HepG2 (cell line): ENCODE measurements at regions not wholly inside any gene's neighbourhood (a gene's known extent, or its start where the extent isn't known, plus 50 kb on each side); places are given as distances from the start of the nearest gene placed in this dataset.

Experiments used
- ATAC-seq: fragments of 200-7000 bp; cut with Tn5 transposase; 3 replicates; pipeline ENCODE4 v1.9.1; 2020; ENCODE audit warnings: mild to moderate bottlenecking, moderate library complexity
- BruUV-seq: library from RNA; stranded (reverse); fragments of 400-500 nt; replicated peaks from 2 replicates; lab custom pipeline; 2021; lab: Mats Ljungman, UMichigan
- CTCF ChIA-PET: fragments of 300-600 bp; formaldehyde crosslinking; extraction: SDS; loops from one replicate; lab custom pipeline; 2021; ENCODE audit warnings: low total read pairs, inconsistent platforms, low intra/inter-chr PET ratio; lab: Yijun Ruan, JAX
- POLR2A ChIA-PET: fragments of 350-600 bp; sonication (Branson Sonifier 250); formaldehyde crosslinking; loops from one replicate; lab custom pipeline; 2020; ENCODE audit warnings: antibody characterized with exemption, inconsistent platforms; lab: Yijun Ruan, JAX
- DNase-seq: peaks from one replicate; pipeline ENCODE4 v3.0.0-alpha.2; 2015; ENCODE audit warnings: low spot score
- FAIRE-seq: peaks from 3 replicates; lab custom pipeline; 2011; peaks lifted over from hg19 to GRCh38; lab: Jason Lieb, UNC
- H2AFZ ChIP-seq: one replicate; pipeline ENCODE4 v1.6.1; 2011; ENCODE audit warnings: low read length, inconsistent platforms
- H3K27ac ChIP-seq: fragments of 300-600 bp; 3 replicates; pipeline ENCODE4 v1.8.0; 2011; ENCODE audit warnings: mixed run types, mild to moderate bottlenecking, mixed read lengths, low read length, inconsistent platforms; ENCODE audit not compliant: insufficient read depth; ENCODE audit errors: extremely low read length
- H3K27me3 ChIP-seq, 2 experiments: fragments of 200-600 bp in 1 of 2; 2 replicates in 1 of 2; 3 replicates in 1 of 2; pipeline versions ENCODE4 v1.6.0 to v1.8.0; 2011; ENCODE audit warnings: low read length in 2 of 2, mild to moderate bottlenecking in 2 of 2, moderate library complexity in 2 of 2, inconsistent platforms in 1 of 2; ENCODE audit not compliant: insufficient read depth in 2 of 2, control insufficient read depth in 1 of 2
- H3K36me3 ChIP-seq, 2 experiments: fragments of 200-600 bp in 1 of 2; replicated peaks in 1 of 2; 2 replicates in 1 of 2; 3 replicates in 1 of 2; pipeline versions ENCODE4 v1.5.1 to v1.8.0; 2011; ENCODE audit warnings: low read length in 2 of 2, inconsistent platforms in 1 of 2; ENCODE audit not compliant: insufficient read depth in 2 of 2, control insufficient read depth in 1 of 2
- H3K4me1 ChIP-seq: 2 replicates; pipeline ENCODE4 v1.5.1; 2012; ENCODE audit warnings: low read length, inconsistent platforms; ENCODE audit not compliant: insufficient read depth
- H3K4me2 ChIP-seq: 2 replicates; pipeline ENCODE4 v1.6.0; 2011; ENCODE audit warnings: low read depth, low read length, inconsistent platforms
- H3K4me3 ChIP-seq, 3 experiments: fragments of 200-600 bp in 1 of 3; sonication (generic), shearing (Covaris generic) in 1 of 3; replicated peaks in 1 of 3; 2 replicates each; pipeline ENCODE4 v1.5.1; 2011 to 2016; ENCODE audit warnings: low read length in 3 of 3, inconsistent platforms in 2 of 3, low read depth in 2 of 3, mild to moderate bottlenecking in 2 of 3, control low read depth in 1 of 3, mixed read lengths in 1 of 3; ENCODE audit not compliant: insufficient read depth in 1 of 3
- H3K79me2 ChIP-seq: one replicate; pipeline ENCODE4 v1.6.1; 2011; ENCODE audit warnings: low read length, inconsistent platforms; ENCODE audit not compliant: insufficient read depth
- H3K9ac ChIP-seq: 2 replicates; pipeline ENCODE4 v1.6.0; 2011; ENCODE audit warnings: mild to moderate bottlenecking, low read depth, low read length, inconsistent platforms; ENCODE audit not compliant: insufficient read depth
- H3K9me3 ChIP-seq: 2 replicates; pipeline ENCODE4 v1.5.1; 2012; ENCODE audit warnings: mild to moderate bottlenecking, low read length
- H4K20me1 ChIP-seq: 2 replicates; pipeline ENCODE4 v1.6.0; 2011; ENCODE audit warnings: inconsistent platforms, mild to moderate bottlenecking, low read length, moderate library complexity; ENCODE audit not compliant: insufficient read depth
- HDAC1 ChIP-seq: sonication (generic); formaldehyde crosslinking; IDR thresholded peaks from 2 replicates; pipeline ENCODE4 v1.5.1; 2020; ENCODE audit warnings: mild to moderate bottlenecking, missing genetic modification reagents
- IKZF1 ChIP-seq: fragments of 450-650 bp; IDR thresholded peaks from 2 replicates; pipeline ENCODE4 v1.7.1; 2016
- NR2F6 ChIP-seq, 2 experiments: IDR thresholded peaks; 2 replicates each; pipeline ENCODE4 v1.6.1; 2016; ENCODE audit warnings: antibody characterized with exemption in 1 of 2, mild to moderate bottlenecking in 1 of 2
- PRDM4 ChIP-seq: sonication (generic); formaldehyde crosslinking; IDR thresholded peaks from 2 replicates; pipeline ENCODE4 v1.9.0; 2021; ENCODE audit warnings: missing genetic modification reagents, borderline replicate concordance
- REST ChIP-seq, 2 experiments: IDR thresholded peaks; 2 replicates each; pipeline ENCODE4 v1.6.1; 2011 to 2012; ENCODE audit warnings: low read length in 2 of 2, borderline replicate concordance in 1 of 2, low read depth in 1 of 2, mild to moderate bottlenecking in 1 of 2, moderate library complexity in 1 of 2
- RORA ChIP-seq: sonication (generic); formaldehyde crosslinking; IDR thresholded peaks from 2 replicates; pipeline ENCODE4 v1.5.0; 2020; ENCODE audit warnings: mild to moderate bottlenecking, missing genetic modification reagents, moderate library complexity
- SATB2 ChIP-seq: sonication (generic); formaldehyde crosslinking; IDR thresholded peaks from 2 replicates; pipeline ENCODE4 v1.5.0; 2020; ENCODE audit warnings: missing genetic modification reagents
- SRSF1 ChIP-seq: fragments of 200-400 bp; formaldehyde crosslinking; optimal IDR thresholded peaks from 2 replicates; pipeline ENCODE3; 2017; ENCODE audit warnings: mild to moderate bottlenecking, low read depth, low read length, moderate library complexity
- XBP1 ChIP-seq: sonication (generic); formaldehyde crosslinking; IDR thresholded peaks from 2 replicates; pipeline ENCODE4 v1.5.0; 2020; ENCODE audit warnings: missing genetic modification reagents
- ZFY ChIP-seq: sonication (generic); formaldehyde crosslinking; IDR thresholded peaks from 2 replicates; pipeline ENCODE4 v1.4.0; 2020; ENCODE audit warnings: missing genetic modification reagents
- ZNF124 ChIP-seq: sonication (generic); formaldehyde crosslinking; IDR thresholded peaks from 2 replicates; pipeline ENCODE4 v1.4.0; 2020; ENCODE audit warnings: missing genetic modification reagents
- ZNF34 ChIP-seq: sonication (generic); formaldehyde crosslinking; IDR thresholded peaks from 2 replicates; pipeline ENCODE4 v1.4.0; 2020; ENCODE audit warnings: mild to moderate bottlenecking, missing genetic modification reagents, borderline replicate concordance
- ZNF510 ChIP-seq: sonication (generic); formaldehyde crosslinking; IDR thresholded peaks from 2 replicates; pipeline ENCODE4 v1.4.0; 2020; ENCODE audit warnings: low read depth, mild to moderate bottlenecking, missing genetic modification reagents
- ZZZ3 ChIP-seq: sonication (generic); formaldehyde crosslinking; IDR thresholded peaks from 2 replicates; pipeline ENCODE4 v1.4.0; 2020; ENCODE audit warnings: missing genetic modification reagents, mild to moderate bottlenecking, borderline replicate concordance
- WGBS: methylation state at CpG from one replicate; pipeline ENCODE4 v1.1.6; 2017; ENCODE audit warnings: low lambda C conversion rate; 5-methylcytosine and 5-hydroxymethylcytosine counted together
- in situ Hi-C: cut with HindIII; loops from 2 replicates; pipeline ENCODE4 v1.10.0; 2017; ENCODE audit warnings: low pct_unique_long_range_greater_than_20kb; ENCODE audit not compliant: extremely low pct_ligation_motif_present
- intact Hi-C: fragments of 100-400 bp; cut with micrococcal nuclease; formaldehyde crosslinking; loops from one replicate; pipeline ENCODE4 v1.10.0; 2022; ENCODE audit not compliant: unreplicated experiment

GRCh38 chr6:12525276-12525675, 191.3 kb upstream of the PHACTR1 start:
- Histone ChIP-seq H4K20me1 (no peaks in the 10 kb centered on the region), H3K4me2 (no peak overlapping the region), H3K27me3 (no peaks in the 10 kb centered on the region; a peak in 1 of 5 replicates), H3K9ac (no peak overlapping the region), H3K36me3 (no peaks in the 10 kb centered on the region), H3K4me1 (no peaks in the 10 kb centered on the region), H2AFZ (no peak overlapping the region), H3K9me3 (no peaks in the 10 kb centered on the region), H3K27ac (no peak overlapping the region), H3K79me2 (no peaks in the 10 kb centered on the region), H3K4me3 (no peak overlapping the region)
- in situ Hi-C loops = no loop called here
- DNase-seq = no peak
- WGBS = 63% methylated on average over 3 of the region's 3 CpGs
- POLR2A ChIA-PET = no interaction called here
- no peak for ATAC-seq
- intact Hi-C loops = no loop called here
- CTCF ChIA-PET = no interaction called here
- no TSS peak for BruUV-seq
- no peak for FAIRE-seq
- TF ChIP-seq ZNF124 (CRISPR knock-in tag) (no peak), ZNF34 (CRISPR knock-in tag) (no peak), REST (IDR thresholded peaks at IDR 0.05; ENCODE audit: borderline replicate concordance in 1 of 2, low read depth in 1 of 2, low read length in 2 of 2) (no peak), ZNF510 (CRISPR knock-in tag) (no peak), SRSF1 (no peak), HDAC1 (CRISPR knock-in tag) (no peak), RORA (CRISPR knock-in tag) (no peak), IKZF1 (no peak), ZZZ3 (no peak), SATB2 (no peak), XBP1 (CRISPR knock-in tag) (no peak), NR2F6 (IDR thresholded peaks at IDR 0.05) (no peak), NR2F6 (CRISPR knock-in tag; IDR thresholded peaks at IDR 0.05) (no peak), ZFY (CRISPR knock-in tag) (no peak), PRDM4 (CRISPR knock-in tag) (no peak)
